HG02610 (cell line): ENCODE measurements at regions not wholly inside any gene's neighbourhood (a gene's known extent, or its start where the extent isn't known, plus 50 kb on each side); places are given as distances from the start of the nearest gene placed in this dataset.
"Not testable (repeated sequence)": the region's sequence is repeated elsewhere in the genome, so short reads cannot be mapped to it uniquely, and the experiment has no call there.

Experiments
- ATAC-seq: cut with Tn5 transposase; IDR thresholded peaks from one replicate; pipeline ENCODE4 v1.9.1; 2021; ENCODE audit warnings: mild to moderate bottlenecking, moderate library complexity; ENCODE audit not compliant: unreplicated experiment

DNA sequence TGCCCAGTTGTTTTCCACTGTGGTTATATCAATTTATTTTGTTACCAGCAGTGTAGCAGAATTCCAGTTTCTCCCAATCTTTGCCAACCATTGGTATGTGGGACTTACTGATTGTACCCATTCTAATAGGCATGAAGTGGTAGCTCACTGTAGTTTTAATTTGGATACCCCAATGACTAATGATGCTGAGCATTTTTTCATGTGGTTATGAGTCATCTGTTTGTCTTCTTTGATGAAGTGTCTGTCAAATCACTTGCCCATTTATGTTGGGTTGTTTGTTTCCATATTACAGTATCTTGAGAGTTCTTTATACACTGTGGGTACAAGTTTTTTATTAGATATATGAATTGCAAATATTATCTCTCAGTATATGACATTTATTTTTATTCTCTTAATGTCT is 644.3 kb downstream of the NR2F2 start:
- no peak for ATAC-seq

DNA sequence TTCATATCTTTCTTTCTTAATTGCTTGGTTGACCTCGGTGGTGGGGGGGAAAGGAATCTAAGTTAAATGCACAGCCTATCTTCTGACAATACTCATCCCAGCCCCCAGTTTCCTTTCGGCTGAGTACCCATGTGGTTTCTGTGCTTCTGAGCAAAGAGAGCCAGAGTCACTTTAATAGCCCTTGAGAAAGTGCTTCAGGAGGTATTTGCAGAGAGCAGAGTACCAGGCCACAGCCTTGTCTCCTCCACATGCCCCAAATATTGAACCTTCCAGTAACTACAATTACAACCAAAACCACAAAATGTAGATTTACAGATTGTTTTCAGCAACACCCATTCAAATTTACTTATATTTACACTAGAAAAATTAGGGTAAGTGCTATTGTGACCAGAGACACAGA is 647.4 kb downstream of the NR2F2 start:
- ATAC-seq, result no peak

DNA sequence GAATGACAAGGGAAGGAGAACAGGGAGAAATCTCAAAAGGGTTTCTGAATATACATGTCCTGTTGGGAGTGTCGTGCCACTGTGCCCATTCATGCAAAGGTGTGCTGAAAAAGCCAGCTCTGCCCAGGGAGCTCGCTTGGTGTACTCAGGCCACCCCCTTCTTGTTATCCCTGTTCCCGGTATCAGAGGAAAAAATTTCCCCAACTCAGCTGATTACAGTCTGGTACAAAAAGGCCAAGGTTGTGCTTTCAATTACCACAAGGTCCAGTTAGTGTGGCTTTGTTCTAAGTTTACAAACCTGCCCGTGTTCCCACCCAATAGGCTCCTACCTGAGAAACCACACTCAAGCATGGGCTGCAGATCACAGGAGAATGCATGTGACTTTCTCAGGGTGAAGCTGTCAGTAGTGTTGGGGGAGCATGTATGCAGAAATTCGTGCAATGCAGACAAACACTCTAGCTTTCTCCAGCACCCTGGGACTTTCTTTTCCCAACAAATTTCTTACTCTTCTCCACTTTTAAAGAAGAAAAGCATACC is 648.5 kb downstream of the NR2F2 start:
- no peak for ATAC-seq

DNA sequence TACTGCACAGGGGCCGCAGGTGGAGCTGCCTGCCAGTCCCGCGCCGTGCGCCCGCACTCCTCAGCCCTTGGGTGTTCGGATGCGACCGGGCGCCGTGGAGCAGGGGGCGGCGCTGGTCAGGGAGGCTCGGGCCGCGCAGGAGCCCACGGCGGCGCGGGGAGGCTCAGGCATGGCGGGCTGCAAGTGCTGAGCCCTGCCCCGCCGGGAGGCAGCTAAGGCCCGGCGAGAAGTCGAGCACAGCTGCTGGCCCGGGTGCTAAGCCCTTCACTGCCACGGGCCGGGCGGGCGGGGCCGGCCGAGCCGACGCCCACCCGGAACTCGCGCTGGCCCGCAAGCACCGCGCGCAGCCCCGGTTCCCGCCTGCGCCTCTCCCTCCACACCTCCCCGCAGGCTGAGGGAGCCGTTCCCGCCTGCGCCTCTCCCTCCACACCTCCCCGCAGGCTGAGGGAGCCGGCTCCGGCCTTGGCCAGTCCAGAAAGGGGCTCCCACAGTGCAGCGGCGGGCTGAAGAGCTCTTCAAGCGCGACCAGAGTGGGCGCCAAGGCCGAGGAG is 653.7 kb downstream of the NR2F2 start:
- not testable (repeated sequence) for ATAC-seq

DNA sequence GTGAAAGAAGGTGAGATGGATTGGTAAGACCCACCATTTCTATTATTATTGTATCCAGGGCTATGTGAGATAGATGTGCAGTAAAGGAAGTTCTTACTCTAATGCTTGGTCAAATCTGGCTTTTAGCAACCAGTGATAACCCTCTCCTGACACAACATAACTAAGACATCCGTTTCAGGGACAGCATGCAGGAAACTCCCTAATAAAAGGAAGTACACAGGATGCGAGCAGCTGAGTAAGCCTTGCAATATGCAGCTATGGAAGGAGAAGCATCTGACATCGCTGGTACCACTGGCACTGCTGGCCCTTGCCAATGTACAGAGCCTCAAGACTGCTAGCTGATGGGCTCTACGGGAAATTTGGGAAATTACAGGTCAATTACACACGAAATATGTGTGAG is 662.3 kb downstream of the NR2F2 start:
- ATAC-seq, result no peak

DNA sequence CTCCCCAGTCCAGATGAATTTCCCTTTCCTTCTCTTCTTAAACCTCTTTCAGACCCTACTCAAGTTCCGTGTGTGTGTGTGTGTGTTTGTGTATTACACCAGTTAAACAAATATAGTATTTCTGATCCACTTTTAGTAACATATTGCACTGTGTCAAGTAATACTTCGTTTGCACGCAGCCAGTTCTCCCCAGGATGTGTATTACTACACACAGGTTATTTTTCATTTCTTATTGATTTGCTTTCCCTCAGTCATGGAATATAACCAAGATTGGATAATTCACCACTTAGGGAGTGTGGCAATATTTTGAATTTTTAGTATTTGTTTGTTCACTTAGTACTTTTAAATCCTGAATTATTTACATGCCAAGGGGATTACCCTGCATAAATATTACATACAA is 667.0 kb downstream of the NR2F2 start:
- no peak for ATAC-seq

DNA sequence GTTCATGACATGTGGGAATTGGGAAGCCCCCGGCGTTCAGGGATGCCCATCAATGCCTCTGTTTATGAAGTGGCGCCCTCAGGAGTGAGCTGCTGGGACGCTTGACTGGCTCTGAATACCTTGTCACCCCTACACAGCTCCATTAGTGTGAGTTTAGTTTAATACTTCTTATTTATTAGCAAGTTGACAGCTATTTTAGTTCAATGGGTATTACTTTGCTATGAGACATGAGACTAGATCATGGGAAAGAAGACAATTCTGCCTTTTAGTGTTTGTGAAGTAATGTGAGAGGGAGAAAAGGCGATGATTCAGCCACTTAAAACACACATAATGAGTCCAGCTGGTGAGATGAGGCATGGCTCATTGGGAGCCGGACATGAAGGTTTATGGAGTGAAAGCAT is 678.5 kb downstream of the NR2F2 start:
- ATAC-seq, result no peak

DNA sequence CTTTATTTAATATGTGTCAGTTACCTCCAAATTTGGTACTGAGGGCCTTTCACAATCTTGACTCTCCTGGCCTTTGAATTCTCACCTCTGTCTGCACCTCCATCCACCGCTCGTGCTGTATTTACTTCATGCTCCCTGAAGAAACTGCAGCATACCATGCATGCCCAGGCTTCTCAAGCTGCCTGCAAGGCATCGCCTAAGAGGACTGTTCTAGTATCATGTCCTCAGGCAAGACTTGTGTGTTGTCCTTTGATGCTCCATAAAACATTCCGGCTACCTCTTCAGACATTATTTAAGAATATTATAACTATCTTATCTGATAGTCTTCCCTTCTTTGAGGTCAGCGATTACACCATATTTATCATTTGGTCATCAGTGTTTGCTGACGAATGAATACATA is 682.5 kb downstream of the NR2F2 start:
- ATAC-seq, result no peak

DNA sequence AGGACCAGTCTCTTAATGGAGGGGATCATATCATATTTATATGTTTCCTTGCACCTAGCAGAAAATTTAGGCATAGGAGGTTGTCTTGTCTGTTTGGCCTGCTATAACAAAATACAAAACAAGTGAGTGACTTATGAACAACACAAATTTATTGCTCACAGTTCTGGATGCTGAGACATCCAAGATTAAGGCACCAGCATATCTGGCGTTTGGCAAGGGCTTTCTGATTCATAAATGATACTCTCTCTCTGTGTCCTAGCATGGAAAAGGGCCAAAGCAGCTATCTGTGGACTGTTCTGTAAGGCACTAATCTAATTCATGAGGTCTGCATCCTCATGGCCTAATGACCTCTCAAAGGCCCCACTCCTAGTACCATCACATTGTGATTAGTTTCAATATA is 683.0 kb downstream of the NR2F2 start:
- ATAC-seq, result no peak

DNA sequence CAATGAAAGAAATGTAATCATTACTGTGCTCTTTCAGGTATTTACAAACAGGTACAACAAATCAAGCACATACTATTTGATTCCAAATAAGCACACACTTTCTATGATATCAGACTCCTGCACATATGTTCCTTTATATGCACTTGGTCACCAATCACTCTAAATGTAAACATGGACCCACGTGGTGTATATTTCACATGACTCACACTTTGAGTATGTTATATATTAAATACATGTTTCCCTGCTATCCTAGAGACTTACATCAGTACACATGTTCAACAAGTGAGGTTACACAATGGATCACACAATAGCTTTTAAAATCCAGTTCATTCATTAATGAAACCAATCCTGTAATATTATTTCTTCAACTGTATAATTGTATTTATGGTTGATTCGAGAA is 683.5 kb downstream of the NR2F2 start:
- no peak for ATAC-seq

DNA sequence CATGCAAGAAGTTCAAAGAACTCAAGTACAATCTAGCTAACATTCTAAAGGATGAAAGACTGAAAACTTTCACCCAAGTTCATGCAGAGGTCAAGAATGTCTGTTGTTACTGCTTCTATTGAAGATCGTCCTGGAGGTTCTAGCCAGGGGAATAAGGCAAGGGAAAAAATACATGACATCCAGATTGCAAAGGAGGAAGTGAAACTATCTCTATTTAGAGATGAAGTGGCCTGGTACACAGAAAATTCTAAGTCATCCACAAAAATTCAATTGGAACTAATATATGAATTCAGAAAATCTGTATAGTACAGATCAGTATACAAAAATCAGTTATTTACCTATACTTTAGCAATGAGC is 693.0 kb downstream of the NR2F2 start:
- no peak for ATAC-seq

DNA sequence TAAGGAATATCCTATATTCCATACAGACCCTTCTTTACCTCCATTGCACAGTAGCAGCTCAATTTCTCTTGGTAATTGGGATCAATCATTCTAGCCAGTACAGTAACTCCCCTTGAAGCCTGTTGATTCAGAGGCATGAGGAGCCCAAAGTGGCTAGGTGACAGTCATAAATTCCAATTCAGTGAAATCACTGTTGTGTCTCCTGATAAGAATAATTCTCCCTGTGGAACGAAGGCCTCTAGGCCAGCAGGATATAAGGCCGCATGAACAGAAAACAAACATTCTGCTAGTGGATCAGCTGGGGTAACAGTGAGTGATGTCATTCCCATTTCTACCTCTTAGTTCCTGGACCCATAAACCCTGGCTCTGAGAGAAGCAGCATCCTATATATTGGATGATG is 696.3 kb downstream of the NR2F2 start:
- ATAC-seq, result no peak

DNA sequence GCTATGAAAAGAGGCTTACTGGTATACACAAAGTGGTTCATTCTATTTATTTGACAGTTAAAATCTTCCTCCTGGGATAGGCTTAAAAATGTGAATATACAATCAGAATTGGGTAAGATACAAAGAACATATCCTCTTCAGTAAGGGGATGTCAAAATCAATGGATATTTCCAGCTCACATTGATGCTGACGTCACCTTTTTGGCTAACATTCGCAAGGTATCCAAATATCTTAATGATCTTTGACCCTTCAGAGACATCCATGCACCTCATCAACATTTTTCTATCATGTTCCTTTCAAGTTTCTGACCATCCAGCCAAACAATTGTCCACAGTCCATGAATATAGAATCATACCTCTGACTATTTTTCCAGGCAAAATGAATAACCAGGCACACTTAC is 697.3 kb downstream of the NR2F2 start:
- no peak for ATAC-seq

DNA sequence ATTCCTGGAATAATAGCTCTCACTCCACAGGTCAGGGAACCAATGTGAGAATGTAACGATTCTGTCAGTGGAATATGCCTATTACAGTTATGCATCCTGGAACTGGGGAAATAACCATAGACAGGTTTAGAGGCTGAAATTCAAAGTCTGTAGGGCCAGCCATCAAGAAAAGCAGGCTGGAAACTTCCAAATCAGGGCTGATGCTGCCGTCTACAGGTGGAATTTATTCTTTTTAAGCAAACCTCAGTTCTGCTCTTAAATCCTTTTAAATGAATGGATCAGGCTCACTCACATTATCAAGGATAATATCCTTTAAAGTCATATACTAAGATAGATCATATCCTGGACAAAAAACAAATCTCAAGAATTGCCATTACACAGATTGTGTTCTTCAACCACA is 699.8 kb downstream of the NR2F2 start:
- ATAC-seq, result no peak

DNA sequence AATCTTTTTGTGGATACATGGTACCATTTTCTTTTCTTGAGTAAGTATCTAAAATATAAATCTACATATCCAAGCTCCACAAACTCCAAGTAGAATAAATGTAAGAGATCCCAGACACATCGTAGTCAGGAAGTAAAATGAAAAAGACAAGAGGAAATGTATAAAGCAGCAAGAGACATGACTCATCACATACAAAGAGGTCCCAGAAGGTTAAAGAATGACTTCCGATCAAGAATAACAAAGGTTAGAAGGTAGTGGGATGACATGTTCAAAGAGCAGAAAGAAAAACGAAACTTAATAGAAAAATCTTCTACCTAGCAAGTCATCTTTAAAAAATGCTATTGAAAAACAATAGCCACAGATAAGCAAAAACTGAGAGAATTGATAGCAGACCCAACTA is 705.8 kb downstream of the NR2F2 start:
- no peak for ATAC-seq

DNA sequence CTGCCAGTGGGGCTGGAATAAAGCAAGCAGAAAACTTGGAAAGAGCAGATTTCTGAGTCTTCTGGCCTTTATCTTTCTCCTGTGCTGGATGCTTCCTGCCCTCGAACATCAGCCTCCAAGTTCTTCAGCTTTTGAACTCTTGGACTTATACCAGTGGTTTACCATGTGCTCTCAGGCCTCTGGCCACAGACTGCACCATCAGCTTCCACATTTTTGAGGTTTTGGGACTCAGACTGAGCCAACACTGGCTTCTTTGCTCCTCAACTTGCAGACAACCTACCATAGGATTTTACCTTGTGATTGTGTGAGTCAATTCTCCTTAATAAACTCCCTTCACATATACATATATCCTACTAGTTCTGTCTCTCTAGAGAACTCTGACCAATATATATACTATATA is 706.6 kb downstream of the NR2F2 start:
- ATAC-seq, result no peak

DNA sequence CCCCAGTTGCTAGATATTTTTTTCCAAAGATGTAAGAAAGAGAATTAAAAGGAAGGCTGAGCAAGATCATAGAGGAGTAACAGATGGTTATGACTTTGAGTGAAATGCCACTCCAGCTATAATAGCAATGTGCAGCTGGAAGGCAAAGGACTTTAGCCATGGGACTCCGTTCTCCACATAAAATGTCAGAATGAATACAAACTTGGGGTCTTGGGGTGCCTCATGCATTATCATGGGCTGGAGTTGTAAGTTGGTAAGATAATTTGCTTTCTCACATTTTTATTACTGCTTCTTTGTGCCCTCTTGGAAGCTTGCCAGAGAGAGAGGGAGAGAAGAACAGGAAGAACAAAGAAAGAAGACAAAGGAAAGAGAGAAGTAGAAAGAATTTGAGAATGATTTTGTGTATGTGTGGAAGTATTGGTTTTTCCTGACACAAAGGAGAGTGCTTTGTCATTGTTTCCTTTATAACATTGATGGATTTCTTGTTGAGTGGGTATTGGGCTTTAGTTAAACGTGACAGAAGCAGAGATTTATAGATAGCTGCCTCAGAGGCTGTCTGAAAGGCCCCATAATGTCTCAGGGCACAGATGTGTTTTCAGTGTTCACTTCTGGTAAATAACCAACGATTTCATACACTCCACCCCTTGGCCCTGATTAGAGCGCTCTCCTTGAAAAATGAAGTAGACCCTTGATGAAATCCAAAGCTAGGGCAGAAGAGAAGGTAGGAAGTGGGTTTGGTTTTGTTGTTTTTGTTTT is 715.3 kb downstream of the NR2F2 start:
- ATAC-seq, result no peak

DNA sequence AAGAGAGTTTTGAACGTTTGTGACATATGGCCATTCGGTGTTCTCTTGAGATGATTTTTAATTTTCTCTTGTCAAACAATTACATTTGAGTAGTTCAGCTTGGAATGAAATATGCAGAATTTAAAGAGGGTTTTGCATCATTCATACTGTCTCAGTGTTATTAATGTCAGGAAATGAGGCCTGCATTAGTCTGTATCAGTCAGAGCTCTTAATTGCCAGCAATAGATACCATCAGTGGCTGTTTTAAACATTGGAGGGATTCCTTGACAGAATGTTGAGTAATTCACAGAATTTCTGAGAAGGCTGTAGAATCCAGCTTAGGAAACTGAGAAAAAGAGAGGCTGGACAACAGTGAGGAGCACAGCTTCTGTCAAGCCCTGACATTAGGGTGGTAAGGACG is 722.0 kb downstream of the NR2F2 start:
- no peak for ATAC-seq

DNA sequence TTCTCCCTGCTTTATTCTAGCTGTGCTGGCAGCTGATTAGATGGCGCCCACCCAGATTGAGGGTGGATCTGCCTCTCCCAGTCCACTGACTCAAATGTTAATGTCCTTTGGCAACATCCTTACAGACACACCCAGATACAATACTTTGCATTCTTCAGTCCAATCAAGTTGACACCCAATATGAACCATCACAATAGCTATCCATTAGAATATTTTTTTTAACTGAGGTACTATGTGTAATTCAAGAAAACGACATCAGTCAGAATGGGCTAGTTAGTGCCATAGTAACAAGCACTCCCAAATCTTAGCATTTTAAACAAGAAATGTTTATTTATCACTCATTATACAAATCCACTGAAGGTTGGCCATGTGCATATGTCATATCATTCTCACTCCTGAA is 723.1 kb downstream of the NR2F2 start:
- ATAC-seq, result no peak

DNA sequence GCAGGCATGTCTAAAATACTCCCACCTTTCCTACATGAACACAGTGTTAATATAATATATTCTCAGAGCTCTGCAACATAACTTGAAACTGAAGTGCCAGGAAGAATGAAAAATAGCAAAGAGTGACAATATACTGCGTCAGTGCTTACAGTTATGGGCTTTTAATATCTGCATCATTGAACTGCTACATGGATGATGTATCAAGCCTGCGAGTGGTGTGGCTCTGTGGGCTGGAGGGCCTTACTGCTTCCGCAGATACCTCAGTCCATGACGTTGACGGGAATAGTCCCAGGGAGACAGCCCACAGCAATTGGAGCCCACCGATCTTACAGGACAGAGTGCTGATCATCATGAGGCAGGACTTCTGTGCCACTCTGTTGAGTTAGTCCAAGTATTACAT is 727.0 kb downstream of the NR2F2 start:
- ATAC-seq, result no peak

DNA sequence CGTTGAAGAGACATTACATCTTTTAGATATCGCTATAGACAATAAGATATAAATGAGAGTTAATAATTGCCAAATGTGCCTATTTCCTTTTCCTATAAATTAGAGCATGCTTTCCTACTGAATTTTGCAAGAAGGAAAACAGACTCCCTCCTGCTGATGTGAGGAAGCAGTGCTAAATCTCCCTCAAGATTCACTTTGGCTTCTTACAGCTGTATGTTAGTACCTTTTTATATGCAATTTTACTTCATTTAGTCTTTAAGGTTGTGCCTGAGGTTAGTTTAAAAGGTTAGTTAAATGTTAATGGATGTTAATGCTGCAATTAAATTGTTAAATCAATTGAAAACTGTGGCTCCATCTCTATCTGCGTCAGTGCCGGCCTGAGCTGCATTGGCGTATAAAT is 728.8 kb downstream of the NR2F2 start:
- ATAC-seq, result no peak

DNA sequence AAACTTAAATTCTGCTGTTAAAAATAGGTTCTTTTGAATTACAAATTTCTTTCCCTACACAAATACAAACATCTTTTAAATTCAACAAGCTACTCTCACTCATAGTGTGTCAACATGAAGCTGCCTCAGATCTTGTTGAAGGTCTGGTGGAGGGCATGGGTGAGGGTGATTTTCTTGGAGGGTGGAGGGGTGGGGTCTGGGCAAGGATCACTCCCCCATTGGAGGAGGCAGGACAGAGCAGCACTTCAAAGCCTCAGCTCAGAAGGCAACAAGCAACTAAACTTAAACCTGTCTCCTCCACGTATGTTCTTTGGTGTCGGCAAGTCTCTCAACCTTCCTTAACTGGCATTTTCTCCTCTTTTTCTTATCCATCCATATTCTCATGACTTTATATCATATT is 730.9 kb downstream of the NR2F2 start:
- ATAC-seq, result no peak

DNA sequence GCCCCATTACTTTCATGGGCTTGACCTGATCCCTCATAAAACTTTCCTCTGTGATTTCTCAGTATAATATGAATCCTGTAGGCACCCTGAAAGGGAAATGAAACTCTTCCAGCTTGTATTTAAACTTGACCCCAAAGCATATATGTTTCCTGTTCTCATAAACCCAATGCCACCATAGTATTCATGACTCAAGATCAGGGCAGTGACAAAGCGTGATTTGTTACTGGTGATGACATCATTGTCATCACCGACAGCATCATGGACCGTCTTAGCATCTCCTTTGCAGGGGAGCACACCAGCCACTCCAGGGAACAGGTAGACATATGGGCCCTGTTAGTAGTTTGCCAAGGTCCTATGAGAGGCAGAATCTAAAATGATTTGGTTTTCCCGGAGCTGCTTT is 741.2 kb downstream of the NR2F2 start:
- no peak for ATAC-seq
